ENCODE measurements at regions not wholly inside any gene's neighbourhood (a gene's known extent, or its start where the extent isn't known, plus 50 kb on each side); places are given as distances from the start of the nearest gene placed in this dataset.

DNA sequence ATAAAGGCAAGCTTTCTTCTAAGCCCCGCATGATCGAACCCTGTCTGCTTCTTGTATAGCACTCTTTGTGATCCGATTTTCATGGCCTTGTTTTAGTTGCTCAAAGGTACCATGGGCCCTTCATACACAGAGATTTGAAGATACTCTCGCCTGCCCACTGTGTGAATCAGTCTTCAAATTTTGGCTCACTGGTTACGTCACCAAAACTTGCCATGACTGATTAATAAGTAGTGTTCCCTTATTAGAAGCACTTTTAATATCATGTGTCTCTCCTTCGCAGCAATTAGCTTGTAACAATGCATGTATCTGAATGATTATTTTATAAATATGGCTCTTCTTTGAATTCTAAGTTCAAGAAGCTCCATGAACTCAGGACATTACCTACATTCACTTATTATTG lies 880.5 kb downstream of the STPG2 start:
- TF ChIP-seq, protein P1, sequence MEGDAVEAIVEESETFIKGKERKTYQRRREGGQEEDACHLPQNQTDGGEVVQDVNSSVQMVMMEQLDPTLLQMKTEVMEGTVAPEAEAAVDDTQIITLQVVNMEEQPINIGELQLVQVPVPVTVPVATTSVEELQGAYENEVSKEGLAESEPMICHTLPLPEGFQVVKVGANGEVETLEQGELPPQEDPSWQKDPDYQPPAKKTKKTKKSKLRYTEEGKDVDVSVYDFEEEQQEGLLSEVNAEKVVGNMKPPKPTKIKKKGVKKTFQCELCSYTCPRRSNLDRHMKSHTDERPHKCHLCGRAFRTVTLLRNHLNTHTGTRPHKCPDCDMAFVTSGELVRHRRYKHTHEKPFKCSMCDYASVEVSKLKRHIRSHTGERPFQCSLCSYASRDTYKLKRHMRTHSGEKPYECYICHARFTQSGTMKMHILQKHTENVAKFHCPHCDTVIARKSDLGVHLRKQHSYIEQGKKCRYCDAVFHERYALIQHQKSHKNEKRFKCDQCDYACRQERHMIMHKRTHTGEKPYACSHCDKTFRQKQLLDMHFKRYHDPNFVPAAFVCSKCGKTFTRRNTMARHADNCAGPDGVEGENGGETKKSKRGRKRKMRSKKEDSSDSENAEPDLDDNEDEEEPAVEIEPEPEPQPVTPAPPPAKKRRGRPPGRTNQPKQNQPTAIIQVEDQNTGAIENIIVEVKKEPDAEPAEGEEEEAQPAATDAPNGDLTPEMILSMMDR (conservative IDR thresholded peaks at IDR 0.05; ENCODE audit: control insufficient read depth, insufficient read depth, low read depth, low read length) = no peak
- no peak overlapping the region for H3K4me3 ChIP-seq (ENCODE audit: control insufficient read depth, low read depth, low read length)
- no peak for DNase-seq (ENCODE audit: low read depth)

GRCh38 chr4:97270051-97270450 lies 873.2 kb downstream of the STPG2 start:
- DNase-seq (ENCODE audit: low read depth) = no peak
- H3K4me3 ChIP-seq (ENCODE audit: control insufficient read depth, low read depth, low read length) = no peak overlapping the region
- TF ChIP-seq, protein P1 (conservative IDR thresholded peaks at IDR 0.05; ENCODE audit: control insufficient read depth, insufficient read depth, low read depth, low read length) = no peak

- TF ChIP-seq, protein P1 (conservative IDR thresholded peaks at IDR 0.05; ENCODE audit: control insufficient read depth, insufficient read depth, low read depth, low read length) = no peak
- no peak overlapping the region for H3K4me3 ChIP-seq (ENCODE audit: control insufficient read depth, low read depth, low read length)
- DNase-seq (ENCODE audit: low read depth) = no peak
Measured at GRCh38 chr4:97279391-97279790, 863.9 kb downstream of the STPG2 start.

DNA sequence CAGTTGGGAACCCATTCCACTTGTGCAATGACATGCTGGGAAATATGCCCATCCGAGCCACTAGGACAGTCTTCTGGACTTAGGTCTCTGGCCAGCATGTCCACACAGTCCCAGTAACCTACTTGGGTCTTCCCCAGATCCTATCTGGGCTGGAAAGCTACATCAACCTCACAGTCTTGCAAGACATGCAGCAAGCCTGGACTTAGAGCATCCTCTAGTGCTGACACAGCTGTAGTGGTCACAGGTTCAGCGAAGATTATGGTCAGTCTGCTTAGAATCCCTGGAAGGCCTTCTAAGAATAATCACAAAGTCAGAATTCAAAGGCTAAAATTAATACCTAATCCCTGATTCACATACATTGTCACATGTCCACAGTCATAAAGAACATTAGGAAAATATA lies 842.7 kb downstream of the STPG2 start:
- TF ChIP-seq, protein P1 (conservative IDR thresholded peaks at IDR 0.05; ENCODE audit: control insufficient read depth, insufficient read depth, low read depth, low read length) = no peak
- no peak overlapping the region for H3K4me3 ChIP-seq (ENCODE audit: control insufficient read depth, low read depth, low read length)
- DNase-seq (ENCODE audit: low read depth) = no peak

DNA sequence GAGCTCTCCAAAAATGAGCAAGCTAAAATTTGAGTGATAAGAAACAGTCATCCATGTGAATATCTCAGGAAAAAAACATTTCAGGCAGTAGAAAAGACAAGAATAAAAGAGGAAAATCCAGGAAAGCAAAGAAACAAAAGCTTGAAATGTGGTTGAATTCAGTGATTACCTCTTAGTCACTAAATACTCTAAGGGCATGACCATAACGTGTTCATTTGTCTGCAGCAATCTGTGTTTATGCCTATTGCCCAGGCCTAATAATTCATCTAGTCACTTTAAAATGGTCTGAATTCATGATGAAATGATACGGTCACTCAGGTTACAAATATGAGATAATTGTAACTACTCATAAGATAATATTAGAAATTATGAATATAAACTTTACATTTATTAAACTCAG lies 837.9 kb downstream of the STPG2 start:
- TF ChIP-seq, protein P1 (conservative IDR thresholded peaks at IDR 0.05; ENCODE audit: control insufficient read depth, insufficient read depth, low read depth, low read length) = no peak
- DNase-seq (ENCODE audit: low read depth) = no peak
- H3K4me3 ChIP-seq (ENCODE audit: control insufficient read depth, low read depth, low read length) = no peak overlapping the region

DNA sequence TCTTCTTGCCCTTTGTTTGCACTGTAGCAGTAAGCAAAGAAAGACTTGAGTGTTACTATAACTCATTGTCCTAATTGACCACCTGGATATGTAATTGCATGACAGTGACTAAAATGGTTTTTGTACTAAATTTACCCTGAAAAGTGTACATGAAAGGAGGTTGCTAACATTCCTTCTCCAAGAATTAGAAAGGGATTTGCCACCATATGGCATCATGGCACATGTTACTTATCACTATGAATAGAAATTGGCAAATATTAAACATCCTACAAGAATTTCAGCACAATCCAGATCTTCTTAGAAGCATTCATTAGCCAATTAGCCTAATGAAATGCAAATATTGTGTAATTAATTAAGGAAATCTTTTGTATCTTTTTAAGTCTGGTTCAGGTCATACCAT lies 834.2 kb downstream of the STPG2 start:
- DNase-seq (ENCODE audit: low read depth) = no peak
- TF ChIP-seq, protein P1 (conservative IDR thresholded peaks at IDR 0.05; ENCODE audit: control insufficient read depth, insufficient read depth, low read depth, low read length) = no peak
- H3K4me3 ChIP-seq (ENCODE audit: control insufficient read depth, low read depth, low read length) = no peak overlapping the region

GRCh38 chr4:97317201-97317600 lies 826.1 kb downstream of the STPG2 start:
- TF ChIP-seq, protein P1 (conservative IDR thresholded peaks at IDR 0.05; ENCODE audit: control insufficient read depth, insufficient read depth, low read depth, low read length) = no peak
- no peak overlapping the region for H3K4me3 ChIP-seq (ENCODE audit: control insufficient read depth, low read depth, low read length)
- no peak for DNase-seq (ENCODE audit: low read depth)

Measured in fibroblast of mammary gland (primary cell).